CD4-positive, alpha-beta T cell treated with Interleukin-4 for 1 hour (primary cell): ENCODE measurements at regions not wholly inside any gene's neighbourhood (a gene's known extent, or its start where the extent isn't known, plus 50 kb on each side); places are given as distances from the start of the nearest gene placed in this dataset.
"Not testable (repeated sequence)": the region's sequence is repeated elsewhere in the genome, so short reads cannot be mapped to it uniquely, and the experiment has no call there.

ENCODE experiments used
- DNase-seq, 2 donors: peaks; one replicate each; pipeline ENCODE4 v3.0.0-alpha.2; 2020 to 2022

DNA sequence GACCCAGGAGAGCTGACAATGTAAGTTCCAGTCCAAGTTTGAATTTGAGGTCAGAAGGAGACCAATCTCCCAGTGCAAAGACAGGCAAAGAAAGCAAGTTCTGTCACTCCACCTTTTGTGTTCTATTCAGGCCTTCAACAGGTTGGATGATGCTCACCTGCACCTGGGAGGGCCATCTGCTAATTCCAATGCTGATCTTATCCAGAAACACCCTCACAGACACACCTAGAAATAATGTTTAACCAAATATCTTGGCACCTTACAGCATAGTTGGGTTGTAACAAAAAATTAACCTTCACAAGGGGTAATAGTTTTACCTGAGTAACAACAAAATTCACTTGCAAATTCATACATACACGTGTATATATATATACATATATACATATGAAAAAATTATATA is 190.8 kb downstream of the DIRAS2 start:
- no peak for DNase-seq

DNA sequence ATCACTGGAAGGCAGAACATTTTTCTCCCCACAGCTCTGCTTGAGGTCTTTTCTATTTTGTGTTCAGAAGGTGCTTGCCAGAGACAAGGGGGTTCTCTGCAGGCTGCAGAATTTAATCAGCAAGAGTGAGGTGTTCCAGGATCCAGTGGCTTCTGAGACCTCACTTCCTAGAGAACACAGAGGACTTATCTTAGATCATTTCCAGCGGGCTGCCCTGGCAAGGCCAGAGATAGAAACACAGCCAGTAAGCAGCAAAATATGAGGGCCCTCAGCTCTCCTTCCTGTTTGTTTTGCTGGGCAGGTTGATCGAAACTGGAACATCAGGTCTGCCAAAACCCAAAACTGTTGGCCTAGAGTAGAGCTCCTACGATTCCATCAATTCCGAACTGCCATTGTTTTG is 187.3 kb downstream of the DIRAS2 start:
- no peak for DNase-seq

DNA sequence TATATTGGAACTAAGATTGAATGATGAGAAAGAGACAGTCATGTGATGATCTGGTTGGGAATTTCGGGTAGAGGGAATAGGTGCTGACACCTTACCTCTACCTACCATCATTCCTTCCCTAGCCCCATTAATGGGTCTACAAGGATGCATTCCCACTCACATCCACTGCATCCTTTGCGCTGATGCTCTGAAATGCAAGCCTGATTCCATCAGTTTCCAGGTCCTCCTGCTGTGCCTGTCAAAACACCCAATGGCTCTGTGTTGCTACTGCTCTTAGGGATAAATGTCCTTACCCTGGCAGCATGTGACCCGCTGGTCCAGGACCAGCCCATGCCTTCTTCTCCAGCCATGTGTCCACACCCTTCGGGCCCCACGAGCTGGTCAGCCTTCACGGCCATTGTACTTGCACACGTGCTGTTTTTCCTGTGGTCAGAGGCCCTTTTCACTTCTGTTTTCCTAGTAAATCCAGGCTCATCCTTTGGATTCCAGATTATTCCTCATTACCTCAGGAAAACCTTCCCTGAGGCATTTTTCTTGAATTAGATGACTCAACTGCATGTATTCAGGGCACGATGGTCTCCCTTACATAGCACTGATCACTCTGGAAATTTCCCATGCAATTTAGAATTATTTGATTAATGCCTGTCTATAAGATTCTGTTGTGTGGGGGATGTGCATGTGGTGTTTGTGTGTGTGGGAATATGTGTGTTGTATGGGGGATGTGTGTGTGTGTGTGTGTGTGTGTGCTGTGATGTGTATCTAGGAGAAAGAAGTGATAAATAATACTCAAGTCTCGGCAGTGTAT is 185.0 kb downstream of the DIRAS2 start:
- DNase-seq: no peak

DNA sequence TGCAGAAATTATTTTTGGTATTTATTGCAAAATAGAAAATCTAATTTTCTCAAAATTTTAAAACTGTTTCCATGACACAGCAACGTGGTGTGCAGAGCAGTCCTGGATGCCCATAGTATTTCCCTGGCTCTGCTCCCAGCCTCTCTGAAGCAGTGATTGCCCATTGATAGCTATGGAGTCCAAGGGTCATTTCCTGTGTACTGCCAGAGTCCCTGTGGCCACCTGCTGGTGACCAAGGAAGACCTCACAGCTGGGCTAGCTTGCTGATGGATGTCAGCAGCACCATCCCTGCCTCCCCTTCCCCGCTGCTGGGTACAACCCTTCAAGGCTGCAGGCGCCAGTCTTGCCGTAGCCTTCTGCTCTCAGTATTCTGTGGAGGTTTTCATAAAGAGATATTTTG is 184.1 kb downstream of the DIRAS2 start:
- DNase-seq: no peak

DNA sequence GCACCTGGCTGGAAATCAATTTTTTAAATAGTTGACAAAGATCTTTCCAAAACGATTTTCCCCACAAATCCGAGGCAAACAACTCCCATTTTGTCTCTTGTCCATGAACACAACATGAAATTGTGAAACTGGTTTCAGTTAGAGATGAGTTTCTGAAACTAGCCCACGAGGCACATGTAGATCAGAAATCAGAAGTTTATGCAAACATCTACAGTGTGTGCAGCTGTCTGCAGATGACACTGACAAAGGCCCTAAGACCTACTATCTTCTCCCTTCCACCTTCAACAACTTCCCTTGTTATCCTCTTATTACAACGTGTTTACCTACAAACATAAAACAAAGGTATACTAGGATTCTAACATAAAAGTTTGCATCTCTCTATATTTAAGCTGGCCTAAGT is 183.3 kb downstream of the DIRAS2 start:
- DNase-seq: no peak

DNA sequence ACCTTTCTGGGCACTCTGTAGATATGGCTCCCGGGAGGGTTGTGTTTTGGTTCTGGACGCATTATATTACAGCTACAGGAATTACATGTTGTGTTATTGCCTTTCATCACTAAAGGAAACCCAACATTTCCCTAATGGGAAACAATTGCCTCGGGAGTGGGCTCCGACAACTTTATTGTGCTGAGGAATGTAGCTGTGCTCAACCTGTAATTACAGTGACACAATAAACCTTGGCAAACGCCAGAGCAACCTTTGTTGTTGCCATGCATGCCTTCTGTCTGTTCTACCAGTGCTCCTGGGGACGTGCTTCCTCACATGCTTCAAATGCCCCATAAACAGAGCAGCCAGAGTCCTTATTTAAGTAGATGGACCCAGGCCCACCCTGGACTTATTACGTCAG is 182.4 kb downstream of the DIRAS2 start:
- DNase-seq: no peak

DNA sequence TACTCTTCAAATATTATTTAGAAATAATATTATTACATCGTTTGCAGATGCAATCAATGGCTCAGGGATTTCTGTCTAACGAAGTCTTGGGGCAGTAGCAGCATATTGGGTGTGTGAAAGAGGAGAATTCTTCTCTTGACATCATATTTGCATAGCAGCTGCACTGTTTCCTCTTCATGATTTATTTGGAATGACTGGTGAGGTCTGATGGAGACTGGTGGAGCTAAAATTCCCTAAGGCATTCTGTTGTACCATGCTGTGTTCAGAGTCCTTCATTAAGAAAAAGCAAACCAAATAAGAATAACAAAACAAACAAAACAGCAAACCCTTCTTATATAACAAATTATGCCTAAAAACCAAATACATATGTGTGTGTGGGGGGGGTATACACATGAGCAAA is 177.6 kb downstream of the DIRAS2 start:
- DNase-seq: no peak

DNA sequence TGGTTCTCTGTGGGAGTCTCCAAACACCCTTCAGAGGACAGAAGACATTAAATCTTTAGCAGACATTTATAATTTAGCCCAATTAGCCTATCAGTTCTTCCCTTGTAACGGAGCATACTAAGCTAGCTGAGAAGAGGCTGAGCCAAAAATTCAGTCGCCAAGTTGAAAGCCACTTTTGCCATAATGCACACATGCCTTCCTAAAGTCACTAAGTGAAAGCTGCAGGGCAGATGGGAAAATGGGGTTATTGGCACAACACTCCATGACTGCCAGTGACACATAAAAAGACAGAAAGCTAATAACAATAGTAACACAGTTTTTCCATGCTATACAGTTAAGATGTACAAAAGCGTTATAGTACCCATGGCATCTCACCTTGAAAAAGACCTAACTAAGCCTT is 176.2 kb downstream of the DIRAS2 start:
- DNase-seq: no peak

DNA sequence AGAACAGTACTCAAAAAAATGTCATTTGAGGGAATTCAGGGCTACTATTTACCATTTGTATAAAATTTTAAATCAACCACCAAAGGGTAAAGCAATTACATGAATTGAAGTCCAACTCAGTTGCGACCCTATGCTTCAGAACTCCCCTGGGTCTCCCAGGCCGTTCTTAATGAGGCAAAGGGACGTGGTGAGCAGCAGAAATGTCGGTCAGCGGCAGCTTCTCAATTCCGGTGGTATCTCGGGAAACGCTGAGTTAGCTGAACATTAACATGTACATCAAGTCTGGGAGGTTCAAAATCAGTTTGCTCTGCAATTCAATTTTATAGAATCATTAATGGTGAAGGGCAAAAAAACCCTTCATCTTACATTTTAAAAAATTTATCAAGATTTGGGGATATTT is 173.2 kb downstream of the DIRAS2 start:
- DNase-seq: no peak

DNA sequence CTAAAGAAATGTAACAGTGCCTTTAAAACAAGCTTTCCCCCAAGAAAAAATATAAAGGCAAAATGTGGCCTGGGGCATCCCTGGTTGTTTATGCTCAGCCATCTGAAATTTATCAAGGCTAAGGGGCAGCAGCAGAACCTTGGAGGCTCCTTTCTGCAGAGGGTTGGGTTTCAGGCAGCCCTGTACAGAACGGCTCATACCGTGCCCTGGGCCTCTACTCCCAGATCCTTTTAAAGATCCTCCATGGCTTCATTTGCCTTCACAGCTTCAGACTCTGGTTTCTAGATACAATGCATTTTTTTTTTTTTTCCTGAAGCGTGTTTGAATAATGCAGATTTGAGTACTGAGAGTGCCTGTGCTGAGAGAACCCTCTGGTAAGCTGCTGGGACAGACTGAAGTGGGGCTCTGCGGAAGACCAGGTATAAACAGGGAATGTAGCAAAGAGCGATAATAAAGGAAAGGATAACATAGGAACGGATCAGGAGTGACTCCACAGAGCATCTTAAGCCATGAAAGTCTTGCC is 172.7 kb downstream of the DIRAS2 start:
- no peak for DNase-seq

DNA sequence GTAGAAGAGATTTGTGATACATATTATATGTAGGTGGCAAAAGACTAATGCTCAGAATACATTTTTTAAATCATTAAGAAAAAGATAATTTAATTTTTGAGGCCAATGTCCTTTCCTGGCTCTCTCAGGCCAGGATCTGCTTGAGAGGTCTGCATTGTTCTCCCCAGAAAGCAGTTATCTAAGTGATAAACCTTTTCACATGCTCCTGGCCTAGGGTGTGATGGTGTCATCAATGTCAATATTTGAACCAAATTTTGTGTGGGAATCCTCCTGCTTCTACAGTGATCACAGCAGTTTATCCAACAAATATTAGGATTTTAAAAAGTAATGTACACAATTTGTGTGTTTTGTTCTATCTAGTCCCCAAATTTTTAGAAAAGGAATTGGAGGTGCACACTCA is 166.6 kb downstream of the DIRAS2 start:
- DNase-seq: no peak

DNA sequence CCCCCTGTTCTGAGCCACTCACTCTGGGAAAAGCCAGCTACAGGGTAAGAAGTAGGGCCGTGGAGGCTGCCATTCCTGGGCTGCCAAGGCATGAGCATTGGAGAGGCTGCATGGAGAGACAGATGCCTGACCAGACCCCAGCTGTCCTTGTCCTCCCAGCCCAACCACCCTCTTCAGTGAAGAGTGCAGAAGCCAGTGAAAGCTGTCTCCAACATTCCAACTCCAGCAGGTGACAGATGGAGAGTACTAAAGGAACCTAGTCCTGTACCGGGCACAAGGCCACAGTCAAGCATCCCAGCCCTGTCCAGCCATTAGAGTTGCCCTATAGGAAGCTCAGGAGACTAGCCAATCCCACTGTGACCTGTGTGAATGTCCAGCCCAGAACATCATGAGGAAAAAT is 165.1 kb downstream of the DIRAS2 start:
- no peak for DNase-seq

DNA sequence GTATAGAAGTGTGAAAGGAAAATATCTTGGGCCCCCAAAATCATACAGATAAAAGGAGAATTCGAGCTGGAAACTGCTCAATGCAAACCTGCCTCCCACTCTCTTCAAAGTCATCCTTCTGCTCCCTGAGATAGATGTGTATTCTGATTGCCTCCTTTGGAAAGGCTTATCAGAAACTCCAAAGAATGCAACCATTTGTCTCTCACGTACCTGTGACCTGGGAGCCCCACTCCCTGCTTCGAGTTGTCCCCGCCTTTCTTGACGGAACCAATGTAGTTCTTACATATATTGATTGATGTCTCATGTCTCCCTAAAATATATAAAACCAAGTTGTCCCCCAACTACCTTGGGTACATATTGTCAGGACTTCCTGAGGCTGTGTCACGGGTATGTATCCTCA is 163.8 kb downstream of the DIRAS2 start:
- DNase-seq: no peak

DNA sequence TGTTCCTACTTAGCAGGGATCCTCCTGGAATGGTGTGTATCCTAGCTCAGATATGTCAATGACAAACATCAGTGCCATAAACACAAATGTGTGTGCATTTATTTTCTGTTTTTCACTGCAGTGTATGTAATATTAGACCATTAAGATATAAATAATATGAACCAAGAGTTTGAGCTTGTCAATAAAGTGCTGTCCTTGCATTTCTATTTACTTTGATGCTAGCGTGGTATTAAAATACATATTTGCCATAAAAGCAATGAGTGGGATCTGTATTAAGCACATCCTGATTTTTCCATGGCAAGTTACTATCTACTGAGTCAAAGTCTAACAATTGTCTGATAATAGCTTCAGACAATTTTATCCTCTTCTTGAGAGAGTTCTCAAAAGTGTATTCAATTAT is 157.6 kb downstream of the DIRAS2 start:
- no peak for DNase-seq

DNA sequence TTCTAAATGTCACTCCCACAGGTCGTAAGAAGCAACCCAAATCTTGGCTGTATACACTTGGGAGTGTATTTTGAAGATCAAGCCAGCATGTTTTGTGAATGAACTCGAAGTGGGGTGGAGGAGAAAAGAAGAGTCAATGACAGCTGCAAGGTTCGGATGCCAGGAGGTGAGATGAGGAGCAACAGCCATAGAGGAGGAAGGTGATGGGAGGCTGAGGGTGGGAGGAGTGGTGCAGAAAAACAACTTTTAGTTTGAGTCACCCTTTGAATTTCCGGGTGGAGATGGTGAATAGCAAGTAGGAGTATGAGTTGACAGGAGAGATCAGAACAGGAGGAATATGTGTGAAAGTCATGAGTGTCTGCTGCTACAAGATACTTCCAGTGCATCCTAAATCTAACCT is 153.6 kb downstream of the DIRAS2 start:
- no peak for DNase-seq

DNA sequence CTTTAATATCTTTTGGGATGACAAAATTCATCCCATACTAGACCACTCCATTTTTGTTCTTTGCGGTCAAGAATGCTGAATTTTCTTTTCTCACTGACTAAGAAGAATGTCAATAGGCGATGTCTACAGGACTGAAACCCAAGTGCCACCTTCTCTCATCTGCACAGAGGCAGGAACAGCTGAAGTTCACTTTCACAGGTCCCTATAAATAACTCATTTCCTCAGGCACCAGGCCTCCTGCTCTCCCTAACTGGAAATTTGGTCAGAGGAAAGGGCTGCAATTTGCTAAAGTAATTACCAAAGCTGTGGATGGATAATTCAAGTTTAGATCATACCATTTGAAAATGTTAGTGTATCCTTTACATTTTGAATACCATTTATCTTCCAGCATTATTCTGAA is 142.9 kb downstream of the DIRAS2 start:
- no peak for DNase-seq

DNA sequence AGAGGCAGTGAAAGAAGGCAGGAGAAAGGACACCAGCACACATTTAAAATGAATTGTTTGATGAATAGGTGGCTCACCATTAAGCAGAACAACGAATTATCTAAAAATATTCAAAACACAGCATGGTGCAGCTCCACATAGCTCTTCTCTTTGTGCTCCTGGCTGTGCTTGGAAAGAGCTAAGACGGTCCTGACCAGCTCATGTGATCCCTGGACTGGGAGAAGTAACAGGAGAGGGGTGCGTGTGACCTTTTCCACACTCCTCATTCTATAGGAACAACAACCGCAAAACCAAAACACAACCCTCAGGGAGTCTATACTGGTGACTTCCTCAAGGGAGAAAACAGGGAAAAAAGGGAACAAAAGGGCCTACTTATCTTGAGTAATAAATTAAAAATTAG is 140.5 kb downstream of the DIRAS2 start:
- no peak for DNase-seq

DNA sequence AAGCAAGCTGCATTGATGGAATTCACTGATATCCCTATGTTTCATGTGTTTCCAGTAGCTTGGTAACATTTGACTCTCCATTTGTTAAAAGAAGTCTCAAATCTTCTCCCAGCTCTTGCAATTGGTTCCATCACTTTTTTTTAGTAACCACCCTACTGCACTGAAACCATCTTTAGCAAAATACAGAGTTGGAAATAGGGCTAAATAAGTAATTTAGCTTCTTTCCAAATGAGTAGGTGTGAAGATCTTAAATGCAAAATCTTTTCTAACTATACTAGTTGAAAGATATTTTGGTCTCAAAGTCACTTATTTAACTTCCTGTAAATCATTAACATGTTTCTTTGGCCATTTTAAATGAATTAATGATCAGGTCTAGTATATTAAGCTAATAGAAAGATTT is 138.1 kb downstream of the DIRAS2 start:
- no peak for DNase-seq

DNA sequence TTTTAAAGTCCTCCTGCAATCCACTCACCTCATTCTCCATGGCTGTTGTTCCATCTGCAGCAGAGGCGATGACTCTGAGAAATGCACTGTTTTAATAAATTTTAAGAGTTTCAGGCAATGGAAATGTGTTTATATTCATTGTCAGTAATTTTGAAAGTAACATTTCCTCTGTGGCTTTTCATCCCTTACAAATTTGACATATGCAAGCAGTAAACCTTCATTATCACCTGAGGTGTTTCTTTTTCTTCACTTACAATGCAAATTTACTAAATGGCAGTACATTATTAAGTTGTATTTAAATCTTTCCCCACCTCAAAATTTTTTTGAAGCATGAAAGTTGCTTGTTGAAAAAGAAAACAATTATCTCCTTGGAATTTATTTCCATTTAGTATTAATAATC is 136.9 kb downstream of the DIRAS2 start:
- no peak for DNase-seq

DNA sequence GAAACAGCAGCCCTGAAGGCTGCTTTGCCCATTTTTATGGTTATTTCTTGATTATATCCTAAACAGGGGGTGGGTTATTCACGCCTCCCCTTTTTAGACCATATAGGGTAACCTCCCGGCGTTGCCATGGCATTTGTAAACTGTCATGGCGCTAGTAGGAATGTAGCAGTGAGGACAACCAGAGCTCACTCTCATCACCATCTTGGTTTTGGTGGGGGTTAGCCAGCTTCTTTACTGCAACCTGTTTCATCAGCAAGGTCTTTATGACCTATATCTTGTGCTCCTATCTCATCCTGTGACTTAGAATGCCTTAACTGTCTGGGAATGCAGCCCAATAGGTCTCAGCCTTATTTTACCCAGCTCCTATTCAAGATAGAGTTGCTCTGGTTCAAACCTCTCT is 136.2 kb downstream of the DIRAS2 start:
- not testable (repeated sequence) for DNase-seq

DNA sequence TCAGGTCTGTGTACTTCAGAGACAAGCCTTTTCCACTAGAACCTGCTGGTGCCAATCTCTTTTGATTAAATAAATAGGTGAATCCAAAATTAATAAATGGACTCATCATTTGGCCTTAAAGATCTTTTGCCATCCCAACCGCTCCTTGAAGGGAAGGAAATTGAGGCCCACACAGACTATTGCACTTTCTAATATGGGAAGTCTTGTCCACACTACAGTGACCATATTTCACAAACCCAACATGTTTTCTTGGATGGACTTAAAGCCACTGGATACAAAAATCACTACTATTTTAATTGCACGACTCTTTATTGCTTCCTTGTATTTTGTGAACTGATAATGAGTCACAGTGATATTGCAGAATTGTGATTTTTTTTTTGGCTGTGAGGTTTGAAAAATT is 135.0 kb downstream of the DIRAS2 start:
- no peak for DNase-seq

DNA sequence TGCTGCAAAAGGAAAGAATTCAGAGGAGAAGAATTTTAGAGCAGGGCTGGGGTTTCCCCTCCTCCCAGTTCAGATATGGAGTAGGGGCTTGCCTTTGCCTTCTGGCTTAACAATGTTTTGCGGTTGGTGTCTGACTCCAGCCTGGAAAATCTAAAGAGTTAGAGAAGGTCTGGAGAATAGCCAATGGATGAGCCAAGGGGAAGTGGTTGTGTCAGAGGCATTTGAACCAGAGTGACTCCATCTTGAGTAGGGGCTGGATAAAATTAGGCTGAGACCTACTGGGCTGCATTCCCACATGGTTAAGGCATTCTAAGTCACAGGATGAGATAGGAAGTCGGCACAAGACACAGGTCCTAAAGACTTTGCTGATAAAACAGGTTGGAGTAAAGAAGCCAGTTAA is 133.7 kb downstream of the DIRAS2 start:
- DNase-seq: no peak

DNA sequence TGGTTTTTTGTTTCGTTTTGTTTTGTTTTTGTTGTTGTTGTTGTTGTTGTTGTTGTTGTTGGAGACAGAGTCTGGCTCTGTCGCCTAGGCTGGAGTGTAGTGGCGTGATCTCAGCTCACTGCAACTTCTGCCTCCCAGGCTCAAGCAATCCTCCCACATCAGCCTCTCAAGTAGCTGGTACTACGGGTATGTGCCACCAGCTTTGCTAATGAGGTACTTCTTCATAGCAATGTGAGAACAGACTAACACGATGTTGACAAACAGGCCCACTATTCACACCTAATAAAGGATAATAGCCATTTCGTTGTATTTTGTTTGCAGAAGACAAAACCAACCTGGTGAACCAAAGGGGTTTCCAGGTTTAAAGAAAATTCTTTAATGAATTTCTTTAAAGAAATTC is 130.9 kb downstream of the DIRAS2 start:
- DNase-seq: no peak

DNA sequence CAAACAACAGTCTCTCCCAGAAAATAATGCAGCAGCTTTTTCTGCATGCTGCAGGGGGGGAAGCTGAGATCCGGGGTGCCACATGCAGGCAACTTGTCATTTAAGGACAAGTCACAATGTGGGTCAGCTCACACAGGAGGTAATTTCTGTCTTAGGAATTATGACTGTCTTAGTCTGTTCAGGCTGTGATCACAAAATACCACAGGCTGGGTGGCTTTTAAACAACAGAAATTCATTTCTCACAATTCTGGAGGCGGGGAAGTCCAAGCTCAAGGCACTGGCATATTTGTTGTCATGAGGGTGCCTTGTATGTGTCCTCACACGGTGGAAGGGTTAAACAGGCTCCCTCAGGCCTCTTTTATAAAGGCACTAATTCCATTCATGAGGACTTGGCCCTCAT is 127.7 kb downstream of the DIRAS2 start:
- no peak for DNase-seq

DNA sequence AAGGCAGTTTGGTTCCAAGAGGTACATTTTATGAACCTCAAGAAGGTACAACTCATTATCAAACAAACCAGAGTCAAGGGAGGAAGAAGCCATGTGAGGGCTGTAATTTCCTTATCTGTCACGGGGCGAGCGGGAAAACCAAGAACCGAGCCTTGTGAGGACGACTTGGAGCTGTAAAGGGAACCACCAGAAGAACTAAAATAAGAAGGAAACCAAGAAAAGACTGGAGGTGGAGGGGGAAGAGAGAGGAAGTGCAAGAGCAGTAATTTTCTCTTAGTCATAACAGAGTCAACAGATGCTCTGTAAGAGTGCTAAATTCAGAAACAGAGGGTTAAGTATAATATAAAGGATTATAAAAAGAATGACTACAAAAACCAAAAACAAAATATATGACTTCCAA is 127.1 kb downstream of the DIRAS2 start:
- DNase-seq: no peak
